MM.1S (cell line): ENCODE measurements at regions not wholly inside any gene's neighbourhood (a gene's known extent, or its start where the extent isn't known, plus 50 kb on each side); places are given as distances from the start of the nearest gene placed in this dataset.

Experiments used
- DNase-seq: peaks from one replicate; pipeline ENCODE4 v3.0.0-alpha.2; 2015
- H2AFZ ChIP-seq: fragments of 300-600 bp; sonication (generic); 2 replicates; pipeline ENCODE4 v1.6.0; 2016; ENCODE audit warnings: antibody characterized with exemption, low read length
- H3F3A ChIP-seq: fragments of 300-600 bp; sonication (generic); 2 replicates; pipeline ENCODE4 v1.6.1; 2016; ENCODE audit warnings: mild to moderate bottlenecking, antibody characterized with exemption, low read length, moderate library complexity, mixed read lengths; ENCODE audit not compliant: insufficient read depth
- H3K27ac ChIP-seq: fragments of 300-600 bp; sonication (generic); 2 replicates; pipeline ENCODE4 v1.5.1; 2016; ENCODE audit warnings: mild to moderate bottlenecking, low read length
- H3K27me3 ChIP-seq: fragments of 300-600 bp; sonication (generic); replicated peaks from 2 replicates; pipeline ENCODE4 v1.6.0; 2016; ENCODE audit warnings: low read length; ENCODE audit not compliant: insufficient read depth
- H3K36me3 ChIP-seq: fragments of 300-600 bp; sonication (generic); replicated peaks from 2 replicates; pipeline ENCODE4 v1.6.1; 2016; ENCODE audit warnings: mild to moderate bottlenecking, low read length, mixed read lengths; ENCODE audit not compliant: insufficient read depth
- H3K4me1 ChIP-seq: fragments of 300-600 bp; sonication (generic); 2 replicates; pipeline ENCODE4 v1.6.1; 2016; ENCODE audit warnings: low read length, mixed read lengths
- H3K4me2 ChIP-seq: fragments of 300-600 bp; sonication (generic); 2 replicates; pipeline ENCODE4 v1.6.0; 2016; ENCODE audit warnings: low read depth, low read length
- H3K4me3 ChIP-seq: fragments of 300-600 bp; sonication (generic); 2 replicates; pipeline ENCODE4 v1.5.1; 2016; ENCODE audit warnings: low read length, mixed read lengths
- H3K79me2 ChIP-seq: fragments of 300-600 bp; sonication (generic); 2 replicates; pipeline ENCODE4 v1.6.1; 2016; ENCODE audit warnings: mixed run types, low read length, mixed read lengths
- H3K9ac ChIP-seq: fragments of 300-600 bp; sonication (generic); 2 replicates; pipeline ENCODE4 v1.6.1; 2016; ENCODE audit warnings: low read length, mixed read lengths
- H3K9me2 ChIP-seq: fragments of 300-600 bp; sonication (generic); replicated peaks from 2 replicates; pipeline ENCODE4 v1.6.1; 2016; ENCODE audit warnings: mild to moderate bottlenecking, low read length, mixed read lengths; ENCODE audit not compliant: insufficient read depth
- H3K9me3 ChIP-seq: fragments of 300-600 bp; sonication (generic); replicated peaks from 2 replicates; pipeline ENCODE4 v1.6.1; 2016; ENCODE audit warnings: mild to moderate bottlenecking, low read length, mixed read lengths; ENCODE audit not compliant: insufficient read depth
- H4K20me1 ChIP-seq: fragments of 300-600 bp; sonication (generic); 2 replicates; pipeline ENCODE4 v1.6.1; 2016; ENCODE audit warnings: mild to moderate bottlenecking, low read length, moderate library complexity, mixed read lengths; ENCODE audit not compliant: insufficient read depth
- EZH2 ChIP-seq: fragments of 300-600 bp; sonication (generic); optimal IDR thresholded peaks from 2 replicates; pipeline ENCODE3; 2017; ENCODE audit warnings: low read depth, mild to moderate bottlenecking, antibody characterized with exemption, low read length, mixed read lengths
- EZH2phosphoT487 ChIP-seq: fragments of 300-600 bp; sonication (generic); IDR thresholded peaks from 2 replicates; pipeline ENCODE4 v1.6.1; 2018; ENCODE audit warnings: antibody characterized with exemption, low read length
- TF ChIP-seq, protein P1 (sequence below): fragments of 300-600 bp; sonication (generic); IDR thresholded peaks from 2 replicates; pipeline ENCODE4 v1.5.1; 2016; ENCODE audit warnings: antibody characterized with exemption, low read length, mixed read lengths

DNA sequence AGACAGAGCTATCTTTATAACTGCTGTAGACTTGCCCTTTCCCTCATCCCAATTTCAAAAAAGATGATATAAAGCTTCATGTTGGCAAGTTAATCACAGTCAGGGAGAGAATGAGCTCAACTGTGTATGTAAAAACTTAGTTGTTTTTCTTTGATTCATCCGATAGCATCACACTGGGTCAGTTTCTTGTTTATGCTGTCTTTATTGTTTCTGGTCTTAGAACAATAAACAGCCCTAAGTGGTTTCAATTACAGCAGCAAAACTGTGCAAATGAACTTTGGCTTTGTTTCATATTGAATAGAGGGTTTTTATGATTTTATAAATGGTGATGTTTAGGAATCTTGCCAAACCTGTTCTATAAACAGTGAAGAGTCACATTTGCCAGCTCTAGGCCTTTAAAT is 423.8 kb upstream of the CXADR start:
- Histone ChIP-seq H3K36me3 (no peaks in the 10 kb centered on the region), H3K27me3 (no peaks in the 10 kb centered on the region)

DNA sequence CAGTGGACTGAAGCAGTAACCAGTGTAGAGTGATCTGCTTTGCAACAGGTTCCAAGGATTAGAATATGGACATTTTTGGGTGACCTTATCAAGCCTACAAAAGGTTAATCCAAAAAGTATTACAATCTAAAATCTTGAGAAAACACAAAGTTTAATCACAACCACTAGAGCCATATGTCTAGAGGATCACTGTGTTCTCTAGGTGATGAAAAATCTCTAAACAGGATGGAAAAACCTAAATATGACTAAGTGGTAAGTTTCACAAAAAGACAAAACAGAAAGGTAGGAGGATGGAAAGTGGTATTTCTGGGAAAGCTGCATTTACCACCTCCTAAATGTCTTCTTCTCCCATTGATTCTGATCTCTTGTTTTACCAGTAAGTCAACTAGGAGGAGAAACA is 411.1 kb upstream of the CXADR start:
- Histone ChIP-seq H3K9me3 (no peaks in the 10 kb centered on the region), H3K9ac (no peak overlapping the region), H3K4me2 (no peak overlapping the region), H3K4me3 (no peak overlapping the region), H3K79me2 (no peaks in the 10 kb centered on the region), H3K36me3 (no peaks in the 10 kb centered on the region), H2AFZ (no peak overlapping the region), H3K27ac (no peak overlapping the region), H3K27me3 (no peaks in the 10 kb centered on the region), H3K4me1 (no peaks in the 10 kb centered on the region), H3F3A (no peaks in the 10 kb centered on the region), H4K20me1 (no peaks in the 10 kb centered on the region), H3K9me2 (no peaks in the 10 kb centered on the region)
- TF ChIP-seq EZH2 (no peak), EZH2phosphoT487 (no peak)
- DNase-seq = no peak

More for the DNA sequence above, 423.8 kb upstream of the CXADR start:
- Histone ChIP-seq H3K9ac (no peak overlapping the region), H3K4me2 (no peak overlapping the region), H2AFZ (no peak overlapping the region), H3F3A (no peaks in the 10 kb centered on the region), H4K20me1 (no peaks in the 10 kb centered on the region), H3K27ac (no peak overlapping the region), H3K4me3 (no peak overlapping the region), H3K4me1 (no peaks in the 10 kb centered on the region), H3K9me2 (no peaks in the 10 kb centered on the region), H3K9me3 (no peaks in the 10 kb centered on the region), H3K79me2 (no peaks in the 10 kb centered on the region)
- TF ChIP-seq EZH2 = no peak
- TF ChIP-seq, protein P1, sequence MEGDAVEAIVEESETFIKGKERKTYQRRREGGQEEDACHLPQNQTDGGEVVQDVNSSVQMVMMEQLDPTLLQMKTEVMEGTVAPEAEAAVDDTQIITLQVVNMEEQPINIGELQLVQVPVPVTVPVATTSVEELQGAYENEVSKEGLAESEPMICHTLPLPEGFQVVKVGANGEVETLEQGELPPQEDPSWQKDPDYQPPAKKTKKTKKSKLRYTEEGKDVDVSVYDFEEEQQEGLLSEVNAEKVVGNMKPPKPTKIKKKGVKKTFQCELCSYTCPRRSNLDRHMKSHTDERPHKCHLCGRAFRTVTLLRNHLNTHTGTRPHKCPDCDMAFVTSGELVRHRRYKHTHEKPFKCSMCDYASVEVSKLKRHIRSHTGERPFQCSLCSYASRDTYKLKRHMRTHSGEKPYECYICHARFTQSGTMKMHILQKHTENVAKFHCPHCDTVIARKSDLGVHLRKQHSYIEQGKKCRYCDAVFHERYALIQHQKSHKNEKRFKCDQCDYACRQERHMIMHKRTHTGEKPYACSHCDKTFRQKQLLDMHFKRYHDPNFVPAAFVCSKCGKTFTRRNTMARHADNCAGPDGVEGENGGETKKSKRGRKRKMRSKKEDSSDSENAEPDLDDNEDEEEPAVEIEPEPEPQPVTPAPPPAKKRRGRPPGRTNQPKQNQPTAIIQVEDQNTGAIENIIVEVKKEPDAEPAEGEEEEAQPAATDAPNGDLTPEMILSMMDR = no peak
- no peak for TF ChIP-seq EZH2phosphoT487
- DNase-seq = no peak

DNA sequence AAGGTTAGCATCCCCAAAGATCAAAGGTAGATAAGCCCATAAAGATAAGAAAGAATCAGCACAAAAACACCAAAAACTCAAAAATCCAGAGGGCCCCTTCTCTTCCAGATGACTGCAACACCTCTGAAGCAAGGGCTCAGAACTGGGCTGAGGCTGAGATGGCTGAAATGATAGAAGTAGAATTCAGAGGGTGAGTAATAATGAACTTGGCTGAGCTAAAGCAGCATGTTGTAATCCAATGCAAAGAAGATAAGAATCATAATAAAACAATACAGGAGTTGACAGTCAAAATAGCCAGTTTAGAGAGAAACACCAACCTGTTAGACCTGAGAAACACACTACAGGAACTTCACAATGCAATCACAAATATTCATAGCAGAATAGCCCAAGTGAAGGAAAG is 406.9 kb upstream of the CXADR start:
- DNase-seq = no peak
- H3K79me2 ChIP-seq = no peaks in the 10 kb centered on the region
- TF ChIP-seq EZH2 (no peak), EZH2phosphoT487 (no peak)
- TF ChIP-seq, protein P1 = no peak
- H3K36me3 ChIP-seq = no peaks in the 10 kb centered on the region
- no peaks in the 10 kb centered on the region for H3K27me3 ChIP-seq
- H3K27ac ChIP-seq = no peak overlapping the region
- no peak overlapping the region for H3K4me2 ChIP-seq
- no peak overlapping the region for H3K4me3 ChIP-seq
- H3F3A ChIP-seq = no peaks in the 10 kb centered on the region
- H4K20me1 ChIP-seq = no peaks in the 10 kb centered on the region
- no peaks in the 10 kb centered on the region for H3K9me2 ChIP-seq
- no peak overlapping the region for H2AFZ ChIP-seq
- no peaks in the 10 kb centered on the region for H3K4me1 ChIP-seq
- no peaks in the 10 kb centered on the region for H3K9me3 ChIP-seq
- H3K9ac ChIP-seq = no peak overlapping the region

DNA sequence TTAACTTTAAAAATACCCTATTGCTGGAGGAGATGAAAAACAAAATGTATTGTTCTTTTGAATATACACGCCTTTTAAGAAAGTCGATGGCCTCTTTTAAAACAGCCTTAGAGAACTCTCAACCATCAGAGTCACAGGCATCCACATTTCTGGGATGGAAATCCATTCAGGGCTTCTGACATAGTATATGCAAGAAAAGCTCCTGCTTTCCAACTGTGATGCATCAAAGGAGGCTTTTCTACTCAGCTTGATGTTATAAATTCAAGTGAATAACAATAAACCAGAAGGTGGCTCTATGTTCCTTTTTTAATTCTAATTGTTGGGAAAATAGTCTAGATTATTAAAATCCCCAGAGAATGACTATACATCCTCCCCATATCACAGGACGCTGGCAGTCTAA is 398.8 kb upstream of the CXADR start:
- no peak overlapping the region for H3K27ac ChIP-seq
- DNase-seq = no peak
- H3K9ac ChIP-seq = no peak overlapping the region
- no peaks in the 10 kb centered on the region for H3K4me1 ChIP-seq
- H2AFZ ChIP-seq = no peak overlapping the region
- no peaks in the 10 kb centered on the region for H3F3A ChIP-seq
- no peaks in the 10 kb centered on the region for H3K36me3 ChIP-seq
- no peaks in the 10 kb centered on the region for H3K79me2 ChIP-seq
- TF ChIP-seq EZH2 = no peak
- no peak for TF ChIP-seq EZH2phosphoT487
- TF ChIP-seq, protein P1 = no peak
- no peaks in the 10 kb centered on the region for H3K27me3 ChIP-seq
- no peak overlapping the region for H3K4me2 ChIP-seq
- no peak overlapping the region for H3K4me3 ChIP-seq
- no peaks in the 10 kb centered on the region for H3K9me2 ChIP-seq
- H4K20me1 ChIP-seq = no peaks in the 10 kb centered on the region
- no peaks in the 10 kb centered on the region for H3K9me3 ChIP-seq
